Endothelial cell (in vitro differentiated cells): ENCODE measurements at regions not wholly inside any gene's neighbourhood (a gene's known extent, or its start where the extent isn't known, plus 50 kb on each side); places are given as distances from the start of the nearest gene placed in this dataset.

ENCODE experiments used
- DNase-seq: peaks from one replicate; pipeline ENCODE4 v3.0.0; 2021; ENCODE audit warnings: low spot score
- H3K27ac Mint-ChIP-seq: one replicate; pipeline ENCODE4 v1.8.0; 2021; ENCODE audit warnings: mixed read lengths, inconsistent platforms; ENCODE audit not compliant: unreplicated experiment
- H3K27me3 Mint-ChIP-seq: one replicate; pipeline ENCODE4 v1.8.0; 2021; ENCODE audit warnings: mild to moderate bottlenecking, moderate library complexity, mixed read lengths, inconsistent platforms; ENCODE audit not compliant: unreplicated experiment
- H3K36me3 Mint-ChIP-seq: one replicate; pipeline ENCODE4 v1.8.0; 2021; ENCODE audit warnings: mild to moderate bottlenecking, low read depth, mixed read lengths, inconsistent platforms; ENCODE audit not compliant: unreplicated experiment
- H3K4me1 Mint-ChIP-seq: one replicate; pipeline ENCODE4 v1.8.0; 2021; ENCODE audit warnings: mild to moderate bottlenecking, mixed read lengths, inconsistent platforms; ENCODE audit not compliant: unreplicated experiment
- H3K4me3 Mint-ChIP-seq: one replicate; pipeline ENCODE4 v1.8.0; 2021; ENCODE audit warnings: mild to moderate bottlenecking, mixed read lengths, inconsistent platforms; ENCODE audit not compliant: unreplicated experiment
- H3K9me3 Mint-ChIP-seq: one replicate; pipeline ENCODE4 v1.8.0; 2021; ENCODE audit warnings: mixed read lengths, inconsistent platforms; ENCODE audit not compliant: unreplicated experiment
- CTCF ChIP-seq: fragments of 200-600 bp; sonication (generic); IDR thresholded peaks from one replicate; pipeline ENCODE4 v1.5.0; 2021; ENCODE audit warnings: antibody characterized with exemption; ENCODE audit not compliant: unreplicated experiment

DNA sequence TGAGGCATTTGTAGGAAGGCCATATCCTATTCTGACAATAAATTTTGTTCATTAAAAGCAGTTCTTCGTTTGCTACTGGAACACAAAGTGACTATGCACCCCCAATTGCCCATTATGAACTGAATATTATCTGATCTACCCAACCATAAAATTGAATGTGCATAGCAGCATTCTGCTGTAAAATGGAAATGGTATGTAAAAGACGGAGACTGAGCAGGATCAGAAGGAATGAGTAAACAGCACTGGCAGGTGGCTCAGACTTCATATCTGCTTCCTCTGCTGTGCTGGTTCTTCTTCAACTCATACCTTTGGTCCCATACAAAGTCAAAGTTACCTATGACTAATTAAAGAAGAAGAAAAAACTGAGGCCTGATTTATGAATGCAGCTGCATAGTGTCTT, 339.5 kb downstream of the PLA2G4A start:
- H3K27ac Mint-ChIP-seq = no peak overlapping the region

GRCh38 chr1:187185389-187185788, 356.6 kb downstream of the PLA2G4A start:
- no peak overlapping the region for H3K4me3 Mint-ChIP-seq
- H3K9me3 Mint-ChIP-seq = no peaks in the 10 kb centered on the region
- DNase-seq = no peak
- TF ChIP-seq CTCF = no peak
- H3K27ac Mint-ChIP-seq = no peak overlapping the region
- H3K27me3 Mint-ChIP-seq = no peaks in the 10 kb centered on the region
- no peaks in the 10 kb centered on the region for H3K36me3 Mint-ChIP-seq
- no peaks in the 10 kb centered on the region for H3K4me1 Mint-ChIP-seq

More for the DNA sequence above, 339.5 kb downstream of the PLA2G4A start:
- TF ChIP-seq CTCF = no peak
- Mint-ChIP-seq H3K27me3 (peaks cover 1% of the 10 kb centered on the region), H3K36me3 (no peaks in the 10 kb centered on the region), H3K4me3 (no peak overlapping the region), H3K4me1 (no peaks in the 10 kb centered on the region), H3K9me3 (no peaks in the 10 kb centered on the region)
- no peak for DNase-seq

GRCh38 chr1:187197685-187198084, 368.9 kb downstream of the PLA2G4A start:
- Mint-ChIP-seq H3K27me3 (peaks cover 3% of the 10 kb centered on the region), H3K4me3 (no peak overlapping the region), H3K27ac (no peak overlapping the region), H3K4me1 (no peaks in the 10 kb centered on the region), H3K9me3 (no peaks in the 10 kb centered on the region), H3K36me3 (no peaks in the 10 kb centered on the region)
- TF ChIP-seq CTCF = no peak
- DNase-seq = no peak

DNA sequence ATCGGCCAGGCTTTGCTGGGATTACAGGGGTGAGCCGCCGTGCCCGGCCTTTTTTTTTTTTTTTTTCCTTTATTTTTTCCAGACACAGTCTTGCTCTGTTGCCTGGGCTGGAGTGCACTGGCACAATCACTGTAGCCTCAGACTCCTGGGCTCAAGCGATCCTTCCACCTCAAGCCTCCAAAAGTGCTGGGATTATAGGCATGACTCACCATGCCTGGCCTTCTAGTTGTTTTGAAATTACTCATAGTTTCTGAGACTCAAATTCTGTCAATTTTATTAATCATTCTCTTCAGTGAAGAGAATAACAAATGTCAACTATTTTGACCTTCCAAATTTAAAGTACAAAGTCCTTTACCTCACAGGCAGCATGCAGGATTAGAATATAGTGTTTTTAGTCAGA, 374.5 kb downstream of the PLA2G4A start:
- no peaks in the 10 kb centered on the region for H3K4me1 Mint-ChIP-seq
- peaks cover 3% of the 10 kb centered on the region for H3K27me3 Mint-ChIP-seq
- H3K36me3 Mint-ChIP-seq = no peaks in the 10 kb centered on the region
- H3K27ac Mint-ChIP-seq = no peak overlapping the region
- H3K9me3 Mint-ChIP-seq = no peaks in the 10 kb centered on the region
- TF ChIP-seq CTCF = no peak
- DNase-seq = no peak
- no peak overlapping the region for H3K4me3 Mint-ChIP-seq

DNA sequence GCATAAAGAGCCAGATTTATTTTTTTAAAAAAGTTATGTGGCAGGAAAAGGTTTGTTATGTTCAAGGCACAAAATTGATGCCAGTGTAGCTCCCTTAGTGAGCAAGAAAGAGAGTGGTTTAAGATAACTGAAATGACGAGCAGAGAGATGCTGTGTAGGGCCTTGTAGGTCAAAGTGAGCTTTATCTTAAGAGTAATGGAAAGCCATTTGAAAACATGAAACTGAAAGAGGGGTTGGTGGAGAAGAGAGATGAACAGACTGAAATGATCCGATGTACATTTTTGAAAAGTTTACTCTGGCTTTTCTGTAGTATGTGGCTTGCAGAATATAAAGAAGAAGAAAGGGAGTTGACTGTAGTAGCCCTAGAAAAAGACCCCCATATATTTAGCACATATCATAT, 383.6 kb downstream of the PLA2G4A start:
- no peak for DNase-seq
- H3K27me3 Mint-ChIP-seq = no peaks in the 10 kb centered on the region
- H3K4me3 Mint-ChIP-seq = no peak overlapping the region
- no peak for TF ChIP-seq CTCF
- no peaks in the 10 kb centered on the region for H3K36me3 Mint-ChIP-seq
- H3K27ac Mint-ChIP-seq = no peak overlapping the region
- H3K4me1 Mint-ChIP-seq = no peaks in the 10 kb centered on the region
- no peaks in the 10 kb centered on the region for H3K9me3 Mint-ChIP-seq
